Neuronal stem cell (in vitro differentiated cells): ENCODE measurements at regions not wholly inside any gene's neighbourhood (a gene's known extent, or its start where the extent isn't known, plus 50 kb on each side); places are given as distances from the start of the nearest gene placed in this dataset.

Experiments used
- DNase-seq: peaks from one replicate; pipeline ENCODE4 v3.0.0-alpha.2; 2013; ENCODE audit warnings: low spot score
- H2AFZ ChIP-seq: one replicate; pipeline ENCODE4 v1.6.1; 2013; ENCODE audit warnings: mild to moderate bottlenecking, low read length, inconsistent platforms
- H2AK5ac ChIP-seq: 2 replicates; pipeline ENCODE4 v1.6.1; 2013; ENCODE audit warnings: low read depth, mild to moderate bottlenecking, inconsistent platforms, low read length, moderate library complexity, mixed read lengths
- H2BK120ac ChIP-seq: 2 replicates; pipeline ENCODE4 v1.6.1; 2013; ENCODE audit warnings: low read depth, mild to moderate bottlenecking, inconsistent platforms, low read length, moderate library complexity, mixed read lengths
- H2BK12ac ChIP-seq: one replicate; pipeline ENCODE4 v1.6.1; 2013; ENCODE audit warnings: low read length, inconsistent platforms
- H2BK15ac ChIP-seq: 2 replicates; pipeline ENCODE4 v1.6.1; 2013; ENCODE audit warnings: mild to moderate bottlenecking, low read length, inconsistent platforms, mixed read lengths
- H2BK5ac ChIP-seq: one replicate; pipeline ENCODE4 v1.6.1; 2013; ENCODE audit warnings: inconsistent platforms, mild to moderate bottlenecking, low read length, moderate library complexity
- H3K14ac ChIP-seq: one replicate; pipeline ENCODE4 v1.6.1; 2013; ENCODE audit warnings: low read length, inconsistent platforms
- H3K18ac ChIP-seq: 2 replicates; pipeline ENCODE4 v1.6.1; 2013; ENCODE audit warnings: low read length, inconsistent platforms
- H3K23ac ChIP-seq: 2 replicates; pipeline ENCODE4 v1.6.1; 2013; ENCODE audit warnings: low read depth, mild to moderate bottlenecking, mixed read lengths, low read length, inconsistent platforms; ENCODE audit not compliant: poor library complexity
- H3K27ac ChIP-seq: replicated peaks from 3 replicates; pipeline ENCODE4 v1.5.1; 2013; ENCODE audit warnings: low read length, inconsistent platforms
- H3K27me3 ChIP-seq, 3 experiments: 2 replicates each; pipeline ENCODE4 v1.6.1; 2013; ENCODE audit warnings: low read length in 3 of 3, mild to moderate bottlenecking in 2 of 3, inconsistent platforms in 1 of 3, low read depth in 1 of 3, mixed read lengths in 1 of 3, moderate library complexity in 1 of 3; ENCODE audit not compliant: control insufficient read depth in 3 of 3, insufficient read depth in 3 of 3
- H3K36me3 ChIP-seq, 2 donors: replicated peaks in 1 of 2; 2 replicates each; pipeline ENCODE4 v1.6.1; 2013; ENCODE audit warnings: low read length in 2 of 2; ENCODE audit not compliant: control insufficient read depth in 2 of 2, insufficient read depth in 2 of 2
- H3K4ac ChIP-seq: 2 replicates; pipeline ENCODE4 v1.6.1; 2013; ENCODE audit warnings: inconsistent platforms, mild to moderate bottlenecking, low read length, moderate library complexity
- H3K4me1 ChIP-seq, 2 donors: 1 replicate in 1 of 2; 2 replicates in 1 of 2; pipeline ENCODE4 v1.6.1; 2013; ENCODE audit warnings: low read length in 2 of 2, low read depth in 1 of 2; ENCODE audit not compliant: control insufficient read depth in 2 of 2, insufficient read depth in 1 of 2
- H3K4me2 ChIP-seq: one replicate; pipeline ENCODE4 v1.6.1; 2013; ENCODE audit warnings: mild to moderate bottlenecking, low read length, inconsistent platforms; ENCODE audit not compliant: insufficient read depth, poor library complexity, severe bottlenecking
- H3K4me3 ChIP-seq, 2 donors: 2 replicates each; pipeline ENCODE4 v1.5.1; 2013; ENCODE audit warnings: low read length in 2 of 2, mild to moderate bottlenecking in 2 of 2, inconsistent platforms in 1 of 2, moderate library complexity in 1 of 2
- H3K79me1 ChIP-seq: one replicate; pipeline ENCODE4 v1.6.1; 2013; ENCODE audit warnings: low read depth, mild to moderate bottlenecking, inconsistent platforms, low read length, moderate library complexity
- H3K9ac ChIP-seq: one replicate; pipeline ENCODE4 v1.6.1; 2013; ENCODE audit warnings: mild to moderate bottlenecking, low read depth, low read length, inconsistent platforms; ENCODE audit not compliant: poor library complexity
- H3K9me3 ChIP-seq, 2 donors: replicated peaks in 1 of 2; 2 replicates each; pipeline versions ENCODE3 to v1.6.1; 2013; ENCODE audit warnings: low read length in 2 of 2, mild to moderate bottlenecking in 2 of 2, inconsistent platforms in 1 of 2, low read depth in 1 of 2, mixed read lengths in 1 of 2, moderate library complexity in 1 of 2; ENCODE audit not compliant: control insufficient read depth in 2 of 2, insufficient read depth in 1 of 2
- H4K8ac ChIP-seq: one replicate; pipeline ENCODE4 v1.6.1; 2013; ENCODE audit warnings: low read depth, mild to moderate bottlenecking, inconsistent platforms, low read length, moderate library complexity
- H4K91ac ChIP-seq: one replicate; pipeline ENCODE4 v1.6.1; 2013; ENCODE audit warnings: low read length, low read depth, mild to moderate bottlenecking, inconsistent platforms; ENCODE audit not compliant: poor library complexity
- WGBS, 2 donors: extraction: QIAGEN DNeasy Blood & Tissue Kit; methylation state at CpG; one replicate each; pipeline ENCODE4 v1.1.7; 2013; ENCODE audit warnings: missing lambda C conversion rate in 2 of 2, mixed read lengths in 1 of 2; ENCODE audit not compliant: insufficient read length in 2 of 2, insufficient replicate concordance in 1 of 2; ENCODE audit errors: extremely low coverage in 2 of 2; 5-methylcytosine and 5-hydroxymethylcytosine counted together

- H4K91ac ChIP-seq, result no peak overlapping the region
- no peak overlapping the region for H3K14ac ChIP-seq
Observed at GRCh38 chr4:58962424-58962823, 1852.2 kb upstream of the IGFBP7 start.

DNA sequence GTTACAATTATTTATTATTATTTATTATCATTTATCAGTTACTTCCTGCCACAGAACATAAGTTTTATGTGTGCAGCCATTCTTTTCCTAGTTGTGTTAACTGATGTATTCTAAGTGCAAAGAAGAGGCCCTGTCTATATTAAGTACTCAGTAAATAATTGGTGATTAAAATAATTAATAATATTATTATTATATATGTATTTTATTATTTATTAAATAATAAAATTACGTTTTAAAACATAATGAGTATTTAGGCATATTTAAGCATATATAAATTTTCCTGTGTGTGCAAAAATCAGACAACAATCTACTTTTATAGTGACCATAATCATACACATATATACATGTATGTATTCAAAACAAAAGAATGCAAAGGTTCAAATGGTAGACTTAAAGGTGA is 1871.6 kb upstream of the IGFBP7 start:
- no CpG with 5 or more reads among the region's 1 CpG for WGBS, 2 donors

More at GRCh38 chr4:58962424-58962823, 1852.2 kb upstream of the IGFBP7 start:
- DNase-seq, result no peak
- H3K23ac ChIP-seq, result no peak overlapping the region
- no peak overlapping the region for H2BK15ac ChIP-seq
- H3K4me3 ChIP-seq, result no peak overlapping the region
- H2AFZ ChIP-seq, result no peak overlapping the region
- H2AK5ac ChIP-seq, result no peak overlapping the region
- H3K27me3 ChIP-seq, result no peaks in the 10 kb centered on the region
- no peak overlapping the region for H3K18ac ChIP-seq
- no peak overlapping the region for H3K4me2 ChIP-seq
- no peaks in the 10 kb centered on the region for H3K4me1 ChIP-seq
- no peaks in the 10 kb centered on the region for H3K9me3 ChIP-seq
- no peak overlapping the region for H4K8ac ChIP-seq
- no peaks in the 10 kb centered on the region for H3K79me1 ChIP-seq
- H3K36me3 ChIP-seq, result no peaks in the 10 kb centered on the region
- H3K4ac ChIP-seq, result no peak overlapping the region
- H2BK12ac ChIP-seq, result no peak overlapping the region
- no peak overlapping the region for H2BK5ac ChIP-seq
- no peak overlapping the region for H2BK120ac ChIP-seq
- no peak overlapping the region for H3K27ac ChIP-seq
- no peak overlapping the region for H3K9ac ChIP-seq

DNA sequence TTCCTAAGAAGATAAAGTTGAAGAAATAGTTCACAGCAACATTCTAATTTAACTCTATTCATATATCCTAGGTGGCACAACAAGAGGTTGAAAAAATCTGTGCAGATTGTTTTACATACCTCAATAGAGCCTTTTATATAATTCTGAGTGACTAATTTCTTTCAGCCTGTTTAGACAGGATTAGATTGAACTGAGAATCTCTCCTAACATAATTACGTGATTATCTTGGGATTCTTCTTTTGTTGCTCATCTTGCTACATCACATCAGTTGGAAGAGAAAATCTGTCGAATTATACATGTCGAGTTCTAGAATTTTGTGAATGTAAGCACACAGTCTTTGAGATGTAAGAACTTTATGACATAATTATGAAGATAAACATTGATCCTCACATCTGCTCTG is 1873.7 kb upstream of the IGFBP7 start:
- no peak overlapping the region for H2BK5ac ChIP-seq
- no peak overlapping the region for H3K9ac ChIP-seq
- no peak overlapping the region for H3K27ac ChIP-seq
- no peak overlapping the region for H4K8ac ChIP-seq
- no peak overlapping the region for H3K4ac ChIP-seq
- DNase-seq, result no peak
- no peak overlapping the region for H2AFZ ChIP-seq
- WGBS, 2 donors, result no CpG with 5 or more reads among the region's 3 CpGs
- H3K23ac ChIP-seq, result no peak overlapping the region
- H2AK5ac ChIP-seq, result no peak overlapping the region
- no peaks in the 10 kb centered on the region for H3K9me3 ChIP-seq
- no peaks in the 10 kb centered on the region for H3K27me3 ChIP-seq
- H2BK120ac ChIP-seq, result no peak overlapping the region
- no peak overlapping the region for H3K4me3 ChIP-seq
- H3K36me3 ChIP-seq, result no peaks in the 10 kb centered on the region
- H2BK15ac ChIP-seq, result no peak overlapping the region
- no peaks in the 10 kb centered on the region for H3K4me1 ChIP-seq
- no peak overlapping the region for H3K4me2 ChIP-seq
- H3K18ac ChIP-seq, result no peak overlapping the region
- no peak overlapping the region for H2BK12ac ChIP-seq
- no peak overlapping the region for H3K14ac ChIP-seq
- no peak overlapping the region for H4K91ac ChIP-seq
- H3K79me1 ChIP-seq, result no peaks in the 10 kb centered on the region

More for the DNA sequence above, 1871.6 kb upstream of the IGFBP7 start:
- DNase-seq, result no peak
- no peak overlapping the region for H3K9ac ChIP-seq
- no peak overlapping the region for H2AFZ ChIP-seq
- no peak overlapping the region for H3K27ac ChIP-seq
- H2BK5ac ChIP-seq, result no peak overlapping the region
- H2BK120ac ChIP-seq, result no peak overlapping the region
- no peak overlapping the region for H4K8ac ChIP-seq
- H2AK5ac ChIP-seq, result no peak overlapping the region
- H3K18ac ChIP-seq, result no peak overlapping the region
- H3K27me3 ChIP-seq, result no peaks in the 10 kb centered on the region
- no peak overlapping the region for H3K4ac ChIP-seq
- no peaks in the 10 kb centered on the region for H3K36me3 ChIP-seq
- H2BK12ac ChIP-seq, result no peak overlapping the region
- H3K4me1 ChIP-seq, result no peaks in the 10 kb centered on the region
- no peak overlapping the region for H3K4me3 ChIP-seq
- no peak overlapping the region for H3K23ac ChIP-seq
- no peaks in the 10 kb centered on the region for H3K79me1 ChIP-seq
- no peaks in the 10 kb centered on the region for H3K9me3 ChIP-seq
- no peak overlapping the region for H2BK15ac ChIP-seq
- no peak overlapping the region for H4K91ac ChIP-seq
- no peak overlapping the region for H3K14ac ChIP-seq
- no peak overlapping the region for H3K4me2 ChIP-seq

DNA sequence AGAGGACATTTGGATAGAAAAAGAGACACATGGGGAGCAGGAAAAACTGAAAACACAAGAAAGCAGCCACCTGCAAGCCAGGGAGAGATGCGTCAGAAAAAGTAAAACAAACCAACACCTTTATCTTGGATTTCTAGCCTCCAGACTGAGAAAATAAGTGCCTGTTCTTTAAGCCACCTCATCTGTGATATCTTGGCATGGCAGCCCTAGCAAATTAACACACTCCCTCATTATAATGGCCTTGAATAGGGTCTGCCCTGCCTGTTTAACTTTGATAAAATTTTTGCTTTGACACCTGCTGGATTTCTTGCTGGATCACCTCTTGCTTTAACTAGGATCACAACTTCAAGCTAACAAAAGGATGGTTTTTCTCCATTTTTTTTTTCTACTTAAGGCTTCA is 1892.0 kb upstream of the IGFBP7 start:
- Histone ChIP-seq H3K4me3 (no peak overlapping the region), H3K18ac (no peak overlapping the region), H2AFZ (no peak overlapping the region), H3K27me3 (no peaks in the 10 kb centered on the region), H3K9me3 (no peaks in the 10 kb centered on the region), H3K4ac (no peak overlapping the region), H2BK12ac (no peak overlapping the region), H3K23ac (no peak overlapping the region), H3K36me3 (no peaks in the 10 kb centered on the region), H2AK5ac (no peak overlapping the region), H2BK5ac (no peak overlapping the region), H3K9ac (no peak overlapping the region), H3K14ac (no peak overlapping the region), H3K4me2 (no peak overlapping the region), H3K27ac (no peak overlapping the region), H3K79me1 (no peaks in the 10 kb centered on the region), H3K4me1 (no peaks in the 10 kb centered on the region), H4K8ac (no peak overlapping the region), H2BK120ac (no peak overlapping the region), H4K91ac (no peak overlapping the region), H2BK15ac (no peak overlapping the region)
- WGBS, 2 donors, result no CpG with 5 or more reads among the region's 1 CpG
- no peak for DNase-seq
